Fibroblast of lung (primary cell): ENCODE measurements at regions not wholly inside any gene's neighbourhood (a gene's known extent, or its start where the extent isn't known, plus 50 kb on each side); places are given as distances from the start of the nearest gene placed in this dataset.

Experiments used
- DNase-seq, 2 donors: peaks; one replicate each; pipeline versions ENCODE4 v3.0.0 to v3.0.0-alpha.2; 2010; ENCODE audit warnings: low read depth in 2 of 2
- H2AFZ ChIP-seq: 2 replicates; pipeline ENCODE4 v1.5.1; 2012; ENCODE audit warnings: low read length, control low read depth, inconsistent platforms
- H3K27ac ChIP-seq: 2 replicates; pipeline ENCODE4 v1.5.1; 2011; ENCODE audit warnings: low read length, control low read depth; ENCODE audit not compliant: insufficient read depth
- H3K27me3 ChIP-seq: 2 replicates; pipeline ENCODE4 v1.5.1; 2011; ENCODE audit warnings: mild to moderate bottlenecking, low read length; ENCODE audit not compliant: control insufficient read depth, insufficient read depth
- H3K36me3 ChIP-seq: 2 replicates; pipeline ENCODE4 v1.5.1; 2011; ENCODE audit warnings: low read length; ENCODE audit not compliant: control insufficient read depth, insufficient read depth
- H3K4me1 ChIP-seq: 2 replicates; pipeline ENCODE4 v1.5.1; 2011; ENCODE audit warnings: low read length; ENCODE audit not compliant: control insufficient read depth, insufficient read depth; ENCODE audit errors: extremely low read depth
- H3K4me2 ChIP-seq: 2 replicates; pipeline ENCODE4 v1.5.1; 2011; ENCODE audit warnings: low read length, control low read depth; ENCODE audit not compliant: insufficient read depth; ENCODE audit errors: extremely low read depth
- H3K4me3 ChIP-seq, 4 experiments: fragments of 200-600 bp in 1 of 4; sonication (generic) in 1 of 4; replicated peaks in 1 of 4; 2 replicates each; pipeline ENCODE4 v1.5.1; 2011 to 2016; ENCODE audit warnings: low read length in 4 of 4, low read depth in 3 of 4, mild to moderate bottlenecking in 3 of 4, control low read depth in 2 of 4, inconsistent platforms in 1 of 4, mixed read lengths in 1 of 4; ENCODE audit not compliant: insufficient read depth in 1 of 4; ENCODE audit errors: control extremely low read depth in 1 of 4
- H3K79me2 ChIP-seq: 2 replicates; pipeline ENCODE4 v1.5.1; 2012; ENCODE audit warnings: mild to moderate bottlenecking, low read length, inconsistent platforms; ENCODE audit not compliant: control insufficient read depth, insufficient read depth
- H3K9ac ChIP-seq: 2 replicates; pipeline ENCODE4 v1.5.1; 2011; ENCODE audit warnings: mild to moderate bottlenecking, low read length, control low read depth; ENCODE audit not compliant: insufficient read depth
- H3K9me3 ChIP-seq: 2 replicates; pipeline ENCODE4 v1.5.1; 2012; ENCODE audit warnings: low read depth, low read length; ENCODE audit not compliant: control insufficient read depth, insufficient read depth
- H4K20me1 ChIP-seq: 2 replicates; pipeline ENCODE4 v1.5.1; 2011; ENCODE audit warnings: low read length; ENCODE audit not compliant: control insufficient read depth, insufficient read depth; ENCODE audit errors: extremely low read depth
- EZH2 ChIP-seq: IDR thresholded peaks from 2 replicates; pipeline ENCODE4 v1.5.1; 2012; ENCODE audit warnings: low read length, control low read depth, mild to moderate bottlenecking; ENCODE audit errors: missing control alignments
- TF ChIP-seq, protein P1 (sequence below), 2 donors: IDR thresholded peaks in 1 of 2; conservative IDR thresholded peaks in 1 of 2; 1 replicate in 1 of 2; 2 replicates in 1 of 2; pipeline ENCODE4 v1.5.1; 2011 to 2012; ENCODE audit warnings: low read length in 2 of 2, control low read depth in 1 of 2, inconsistent platforms in 1 of 2, low read depth in 1 of 2, mild to moderate bottlenecking in 1 of 2

DNA sequence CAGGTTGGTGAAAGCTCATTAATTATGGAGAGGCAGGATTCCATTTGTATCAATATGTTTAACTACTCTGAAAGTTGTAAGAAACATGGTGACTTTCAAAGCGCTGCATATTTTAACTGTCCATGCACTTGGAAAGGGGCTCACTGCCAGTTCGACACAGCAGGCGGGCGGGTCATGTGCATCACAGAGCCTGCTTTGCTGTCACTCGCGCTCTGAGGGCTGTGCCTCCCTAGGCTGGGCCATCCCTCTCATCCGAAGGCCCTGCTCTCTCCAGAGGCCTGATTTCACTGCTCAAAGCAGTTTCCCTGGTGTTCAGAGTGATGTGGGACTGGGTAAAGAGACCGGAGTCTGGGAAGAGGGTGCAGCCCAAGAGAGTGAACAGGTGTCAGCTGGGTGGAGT, 422.0 kb upstream of the MON1B start:
- no peak overlapping the region for H2AFZ ChIP-seq
- no peaks in the 10 kb centered on the region for H3K9me3 ChIP-seq

DNA sequence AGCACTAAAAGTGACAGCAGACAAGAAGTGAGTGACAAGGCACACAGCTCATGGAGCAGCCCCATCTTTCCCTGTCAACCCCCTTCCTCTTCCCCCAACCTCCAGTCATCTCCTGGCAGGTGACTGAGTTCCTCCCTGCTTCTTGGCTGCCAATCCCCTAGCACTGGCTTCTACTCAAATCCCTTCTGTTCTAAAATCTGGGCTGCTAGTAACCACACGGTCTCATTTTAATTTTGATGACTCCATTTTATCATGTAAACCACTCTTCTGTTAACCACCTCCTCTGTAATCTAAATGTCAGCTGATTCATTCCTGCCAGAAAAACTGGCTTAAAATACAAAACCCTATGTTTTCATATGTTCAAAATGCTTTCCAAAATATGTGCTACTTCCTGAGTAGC, 419.8 kb upstream of the MON1B start:
- Histone ChIP-seq H3K36me3 (no peaks in the 10 kb centered on the region), H3K27me3 (no peaks in the 10 kb centered on the region), H3K4me1 (no peaks in the 10 kb centered on the region), H4K20me1 (no peaks in the 10 kb centered on the region), H3K4me3 (no peak overlapping the region), H3K4me2 (no peak overlapping the region), H2AFZ (no peak overlapping the region), H3K27ac (no peak overlapping the region), H3K9me3 (no peaks in the 10 kb centered on the region), H3K9ac (no peak overlapping the region), H3K79me2 (no peaks in the 10 kb centered on the region)
- TF ChIP-seq, protein P1, sequence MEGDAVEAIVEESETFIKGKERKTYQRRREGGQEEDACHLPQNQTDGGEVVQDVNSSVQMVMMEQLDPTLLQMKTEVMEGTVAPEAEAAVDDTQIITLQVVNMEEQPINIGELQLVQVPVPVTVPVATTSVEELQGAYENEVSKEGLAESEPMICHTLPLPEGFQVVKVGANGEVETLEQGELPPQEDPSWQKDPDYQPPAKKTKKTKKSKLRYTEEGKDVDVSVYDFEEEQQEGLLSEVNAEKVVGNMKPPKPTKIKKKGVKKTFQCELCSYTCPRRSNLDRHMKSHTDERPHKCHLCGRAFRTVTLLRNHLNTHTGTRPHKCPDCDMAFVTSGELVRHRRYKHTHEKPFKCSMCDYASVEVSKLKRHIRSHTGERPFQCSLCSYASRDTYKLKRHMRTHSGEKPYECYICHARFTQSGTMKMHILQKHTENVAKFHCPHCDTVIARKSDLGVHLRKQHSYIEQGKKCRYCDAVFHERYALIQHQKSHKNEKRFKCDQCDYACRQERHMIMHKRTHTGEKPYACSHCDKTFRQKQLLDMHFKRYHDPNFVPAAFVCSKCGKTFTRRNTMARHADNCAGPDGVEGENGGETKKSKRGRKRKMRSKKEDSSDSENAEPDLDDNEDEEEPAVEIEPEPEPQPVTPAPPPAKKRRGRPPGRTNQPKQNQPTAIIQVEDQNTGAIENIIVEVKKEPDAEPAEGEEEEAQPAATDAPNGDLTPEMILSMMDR (conservative IDR thresholded peaks at IDR 0.05 in 1 of 2, IDR thresholded peaks at IDR 0.05 in 1 of 2; ENCODE audit: low read depth in 1 of 2, low read length in 2 of 2), result no peak
- TF ChIP-seq EZH2, result no peak
- no peak for DNase-seq

More for the DNA sequence above, 422.0 kb upstream of the MON1B start:
- no peak overlapping the region for H3K9ac ChIP-seq
- no peaks in the 10 kb centered on the region for H3K79me2 ChIP-seq
- H3K4me2 ChIP-seq, result no peak overlapping the region
- no peak overlapping the region for H3K4me3 ChIP-seq
- no peaks in the 10 kb centered on the region for H3K4me1 ChIP-seq
- H3K27ac ChIP-seq, result no peak overlapping the region
- TF ChIP-seq, protein P1 (conservative IDR thresholded peaks at IDR 0.05 in 1 of 2, IDR thresholded peaks at IDR 0.05 in 1 of 2; ENCODE audit: low read depth in 1 of 2, low read length in 2 of 2), result no peak
- no peak for TF ChIP-seq EZH2
- H3K27me3 ChIP-seq, result no peaks in the 10 kb centered on the region
- no peaks in the 10 kb centered on the region for H3K36me3 ChIP-seq
- H4K20me1 ChIP-seq, result no peaks in the 10 kb centered on the region
- no peak for DNase-seq

DNA sequence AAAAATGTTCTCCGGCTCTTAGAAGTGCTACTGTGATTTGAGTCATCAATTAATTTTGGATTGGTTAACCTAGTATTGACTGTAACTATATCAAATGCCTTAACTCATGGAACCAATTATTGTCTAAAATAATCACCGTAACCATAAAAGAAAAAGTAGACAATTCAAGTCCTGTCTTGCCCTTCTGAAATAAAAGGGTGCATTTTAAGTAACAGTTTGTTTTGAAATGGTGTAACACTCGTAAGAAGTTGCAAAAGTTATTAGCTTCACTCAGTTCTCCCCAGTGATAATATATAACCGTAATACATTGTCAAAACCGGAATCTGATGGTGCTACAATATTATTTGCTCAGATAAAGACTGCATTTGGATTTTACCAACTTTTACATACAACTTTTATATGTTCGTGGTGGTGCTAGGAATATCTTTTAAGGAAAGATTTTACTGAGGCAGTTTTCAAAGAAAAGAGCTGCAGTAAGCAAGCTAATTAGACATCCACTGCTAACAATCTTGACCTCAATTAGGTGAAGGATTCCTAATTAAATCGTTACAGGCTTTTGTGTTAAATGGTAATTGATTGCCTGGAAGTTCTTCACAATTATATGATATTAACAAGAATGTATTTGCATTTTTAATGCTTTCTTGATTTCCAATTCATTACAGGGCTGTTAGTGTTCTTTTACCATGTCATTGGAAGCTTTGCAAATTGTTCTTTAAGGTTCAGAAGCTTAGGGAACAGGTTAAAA, 413.1 kb upstream of the MON1B start:
- no peak for DNase-seq
- no peak for TF ChIP-seq EZH2
- TF ChIP-seq, protein P1 (conservative IDR thresholded peaks at IDR 0.05 in 1 of 2, IDR thresholded peaks at IDR 0.05 in 1 of 2; ENCODE audit: low read depth in 1 of 2, low read length in 2 of 2), result no peak
- H3K79me2 ChIP-seq, result no peaks in the 10 kb centered on the region

More for the DNA sequence above, 413.1 kb upstream of the MON1B start:
- Histone ChIP-seq H3K4me2 (no peak overlapping the region), H3K4me1 (no peaks in the 10 kb centered on the region), H3K27me3 (no peaks in the 10 kb centered on the region), H3K36me3 (no peaks in the 10 kb centered on the region), H3K9me3 (no peaks in the 10 kb centered on the region), H3K9ac (no peak overlapping the region), H4K20me1 (no peaks in the 10 kb centered on the region), H3K4me3 (no peak overlapping the region), H2AFZ (no peak overlapping the region), H3K27ac (no peak overlapping the region)
